ENCODE measurements at regions not wholly inside any gene's neighbourhood (a gene's known extent, or its start where the extent isn't known, plus 50 kb on each side); places are given as distances from the start of the nearest gene placed in this dataset.

GRCh38 chr6:51350308-51350904, 531.7 kb downstream of the TFAP2B start:
- TF ChIP-seq CTCF (tag by site-specific recombination; IDR thresholded peaks at IDR 0.05) (no peak), ZNF311 (tag by site-specific recombination; IDR thresholded peaks at IDR 0.05; ENCODE audit: borderline replicate concordance) (no peak), ZNF518A (tag by site-specific recombination; conservative IDR thresholded peaks at IDR 0.05; ENCODE audit: low read depth) (no peak), ZNF138 (tag by site-specific recombination; IDR thresholded peaks at IDR 0.05; ENCODE audit: borderline replicate concordance) (no peak), ZNF184 (tag by site-specific recombination; IDR thresholded peaks at IDR 0.05) (no peak), ZNF777 (tag by site-specific recombination; IDR thresholded peaks at IDR 0.05; ENCODE audit: borderline replicate concordance) (no peak), SETDB1 (IDR thresholded peaks at IDR 0.05; ENCODE audit: insufficient read length, low read length) (no peak), GLI2 (tag by site-specific recombination; IDR thresholded peaks at IDR 0.05; ENCODE audit: borderline replicate concordance, low read depth) (no peak), ZNF555 (tag by site-specific recombination; conservative IDR thresholded peaks at IDR 0.05) (no peak), ZNF366 (tag by site-specific recombination; conservative IDR thresholded peaks at IDR 0.05) (no peak), REST (tag by site-specific recombination; IDR thresholded peaks at IDR 0.05) (no peak)

Data from HEK293 (cell line).